ENCODE measurements at regions not wholly inside any gene's neighbourhood (a gene's known extent, or its start where the extent isn't known, plus 50 kb on each side); places are given as distances from the start of the nearest gene placed in this dataset.

DNA sequence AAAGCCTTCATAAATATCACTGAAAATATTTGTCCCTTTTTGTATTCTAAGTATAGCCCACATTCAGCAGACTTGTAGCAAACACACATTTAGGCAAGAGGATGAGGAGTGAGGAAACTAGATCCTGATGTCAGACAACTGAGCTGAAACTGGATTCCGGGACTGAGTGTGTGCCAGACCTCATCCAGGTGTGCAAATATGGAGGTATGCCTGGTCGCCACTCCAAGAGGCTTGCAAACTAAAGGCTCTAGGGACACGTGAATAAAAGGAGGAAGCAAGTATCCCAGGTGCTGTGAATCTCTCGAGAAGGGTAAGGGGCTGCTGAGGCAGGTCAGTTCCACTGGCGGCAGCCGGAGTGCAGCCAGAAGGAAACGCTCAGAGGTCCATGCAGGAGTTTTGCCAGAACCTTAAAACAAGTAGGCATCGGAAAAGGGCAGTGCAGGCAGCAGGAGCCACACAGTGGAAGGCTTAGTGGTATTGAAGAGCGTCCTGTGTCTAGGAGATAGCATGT lies 77.4 kb upstream of the ALDH1B1 start:
- TF ChIP-seq POLR2A (IDR thresholded peaks at IDR 0.05; ENCODE audit: low read depth, low read length) (no peak), TAF1 (IDR thresholded peaks at IDR 0.05; ENCODE audit: borderline replicate concordance, low read depth, low read length) (no peak)
